ENCODE measurements at regions not wholly inside any gene's neighbourhood (a gene's known extent, or its start where the extent isn't known, plus 50 kb on each side); places are given as distances from the start of the nearest gene placed in this dataset.

DNA sequence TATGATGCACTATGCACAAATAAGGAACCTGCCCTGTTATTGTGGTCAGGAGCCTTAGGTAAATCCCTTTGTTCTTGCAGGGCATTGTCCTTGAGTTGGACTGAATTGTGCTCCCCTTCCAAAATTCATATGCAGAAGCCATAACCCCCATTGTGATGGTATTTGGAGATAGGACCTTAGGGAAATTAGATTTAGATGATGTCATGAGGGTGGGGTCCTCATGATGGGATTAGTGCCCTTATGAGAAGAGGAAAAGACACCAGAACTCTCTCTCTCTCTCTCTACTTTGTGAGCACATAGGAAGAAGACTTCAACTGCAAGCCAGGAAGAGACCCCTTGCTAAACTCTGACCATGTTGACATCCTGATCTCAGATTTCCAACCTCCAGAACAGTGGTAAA lies 268.0 kb downstream of the LRFN2 start:
- TF ChIP-seq FOXM1 (IDR thresholded peaks at IDR 0.05; ENCODE audit: low read depth) (no peak), POLR2AphosphoS5 (IDR thresholded peaks at IDR 0.05; ENCODE audit: low read depth, low read length) (no peak), EP300 (IDR thresholded peaks at IDR 0.05; ENCODE audit: borderline replicate concordance in 1 of 2, low read depth in 1 of 2, low read length in 1 of 2) (no peak), YY1 (IDR thresholded peaks at IDR 0.05; ENCODE audit: low read depth) (no peak), ZBTB33 (IDR thresholded peaks at IDR 0.05; ENCODE audit: borderline replicate concordance, low read depth) (no peak), SIN3A (IDR thresholded peaks at IDR 0.05; ENCODE audit: borderline replicate concordance, low read depth, low read length) (no peak), NFIC (IDR thresholded peaks at IDR 0.05; ENCODE audit: borderline replicate concordance) (no peak), RAD21 (IDR thresholded peaks at IDR 0.05; ENCODE audit: low read length) (no peak), NRF1 (IDR thresholded peaks at IDR 0.05; ENCODE audit: low read depth, low read length) (no peak), EZH2phosphoT487 (IDR thresholded peaks at IDR 0.05; ENCODE audit: borderline replicate concordance, low read depth) (no peak), TAF1 (IDR thresholded peaks at IDR 0.05; ENCODE audit: borderline replicate concordance, low read depth, low read length) (no peak)
- TF ChIP-seq, protein P1, sequence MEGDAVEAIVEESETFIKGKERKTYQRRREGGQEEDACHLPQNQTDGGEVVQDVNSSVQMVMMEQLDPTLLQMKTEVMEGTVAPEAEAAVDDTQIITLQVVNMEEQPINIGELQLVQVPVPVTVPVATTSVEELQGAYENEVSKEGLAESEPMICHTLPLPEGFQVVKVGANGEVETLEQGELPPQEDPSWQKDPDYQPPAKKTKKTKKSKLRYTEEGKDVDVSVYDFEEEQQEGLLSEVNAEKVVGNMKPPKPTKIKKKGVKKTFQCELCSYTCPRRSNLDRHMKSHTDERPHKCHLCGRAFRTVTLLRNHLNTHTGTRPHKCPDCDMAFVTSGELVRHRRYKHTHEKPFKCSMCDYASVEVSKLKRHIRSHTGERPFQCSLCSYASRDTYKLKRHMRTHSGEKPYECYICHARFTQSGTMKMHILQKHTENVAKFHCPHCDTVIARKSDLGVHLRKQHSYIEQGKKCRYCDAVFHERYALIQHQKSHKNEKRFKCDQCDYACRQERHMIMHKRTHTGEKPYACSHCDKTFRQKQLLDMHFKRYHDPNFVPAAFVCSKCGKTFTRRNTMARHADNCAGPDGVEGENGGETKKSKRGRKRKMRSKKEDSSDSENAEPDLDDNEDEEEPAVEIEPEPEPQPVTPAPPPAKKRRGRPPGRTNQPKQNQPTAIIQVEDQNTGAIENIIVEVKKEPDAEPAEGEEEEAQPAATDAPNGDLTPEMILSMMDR (IDR thresholded peaks at IDR 0.05), result no peak
